H1 (cell line): ENCODE measurements at regions not wholly inside any gene's neighbourhood (a gene's known extent, or its start where the extent isn't known, plus 50 kb on each side); places are given as distances from the start of the nearest gene placed in this dataset.

Experiments used
- CTCF ChIA-PET: fragments of 300-600 bp; sonication (Branson Sonifier 250); formaldehyde crosslinking; loops from one replicate; lab custom pipeline; 2021; ENCODE audit not compliant: partially characterized antibody; lab: Charles Lee
- POLR2A ChIA-PET: fragments of 300-600 bp; sonication (Branson Sonifier 250); formaldehyde crosslinking; loops from one replicate; lab custom pipeline; 2021; ENCODE audit warnings: inconsistent platforms; ENCODE audit not compliant: partially characterized antibody; lab: Charles Lee
- DNase-seq, 2 experiments: peaks; one replicate each; pipeline versions ENCODE4 v3.0.0 to v3.0.0-alpha.2; 2010 to 2022; ENCODE audit warnings: low spot score in 2 of 2, low read depth in 1 of 2, mixed read lengths in 1 of 2
- FAIRE-seq: peaks from 2 replicates; lab custom pipeline; 2011; peaks lifted over from hg19 to GRCh38; lab: Jason Lieb, UNC
- H2AFZ ChIP-seq: 2 replicates; pipeline ENCODE4 v1.8.1; 2012; ENCODE audit warnings: low read length, inconsistent platforms
- H2AK5ac ChIP-seq: 2 replicates; pipeline ENCODE4 v1.6.1; 2013; ENCODE audit warnings: low read depth, low read length
- H2BK120ac ChIP-seq: replicated peaks from 2 replicates; pipeline ENCODE3; 2013; ENCODE audit warnings: low read depth, low read length, inconsistent platforms
- H2BK12ac ChIP-seq: 2 replicates; pipeline ENCODE4 v1.6.1; 2013; ENCODE audit warnings: low read depth, low read length
- H2BK15ac ChIP-seq: 2 replicates; pipeline ENCODE4 v1.6.1; 2013; ENCODE audit warnings: low read length
- H2BK20ac ChIP-seq: 2 replicates; pipeline ENCODE4 v1.6.1; 2013; ENCODE audit warnings: low read length
- H2BK5ac ChIP-seq: 2 replicates; pipeline ENCODE4 v1.6.1; 2013; ENCODE audit warnings: low read depth, low read length
- H3K14ac ChIP-seq: 2 replicates; pipeline ENCODE4 v1.6.1; 2013; ENCODE audit warnings: inconsistent platforms; ENCODE audit not compliant: insufficient read length
- H3K18ac ChIP-seq: 2 replicates; pipeline ENCODE4 v1.6.1; 2013; ENCODE audit warnings: low read length; ENCODE audit errors: extremely low read depth
- H3K23ac ChIP-seq: 2 replicates; pipeline ENCODE4 v1.6.1; 2013; ENCODE audit warnings: inconsistent platforms; ENCODE audit not compliant: insufficient read length
- H3K23me2 ChIP-seq: 2 replicates; pipeline ENCODE4 v1.6.1; 2013; ENCODE audit warnings: low read depth, low read length
- H3K27ac ChIP-seq: 2 replicates; pipeline ENCODE4 v1.6.1; 2011; ENCODE audit warnings: low read depth, low read length, inconsistent platforms
- H3K27me3 ChIP-seq, 4 experiments: replicated peaks in 1 of 4; 1 replicate in 1 of 4; 2 replicates in 3 of 4; pipeline versions ENCODE4 v1.6.1 to v1.8.1; 2011 to 2013; ENCODE audit warnings: low read length in 3 of 4, mild to moderate bottlenecking in 3 of 4, inconsistent platforms in 2 of 4, mixed read lengths in 2 of 4, moderate library complexity in 1 of 4; ENCODE audit not compliant: control insufficient read depth in 3 of 4, insufficient read depth in 3 of 4; ENCODE audit errors: extremely low read depth in 1 of 4
- H3K36me3 ChIP-seq, 4 experiments: 2 replicates each; pipeline versions ENCODE4 v1.6.1 to v1.8.1; 2011 to 2013; ENCODE audit warnings: mild to moderate bottlenecking in 4 of 4, low read length in 3 of 4, moderate library complexity in 2 of 4, control low read depth in 1 of 4, inconsistent platforms in 1 of 4; ENCODE audit not compliant: insufficient read depth in 4 of 4, control insufficient read depth in 2 of 4
- H3K4ac ChIP-seq: replicated peaks from 2 replicates; pipeline ENCODE3; 2013; ENCODE audit warnings: low read length, low read depth, mixed read lengths, inconsistent platforms; ENCODE audit not compliant: insufficient read length
- H3K4me1 ChIP-seq, 4 experiments: replicated peaks in 1 of 4; 1 replicate in 1 of 4; 2 replicates in 3 of 4; pipeline versions ENCODE4 v1.6.1 to v1.8.1; 2011 to 2013; ENCODE audit warnings: low read length in 3 of 4, inconsistent platforms in 2 of 4, mixed read lengths in 1 of 4; ENCODE audit not compliant: insufficient read depth in 4 of 4, control insufficient read depth in 3 of 4
- H3K4me2 ChIP-seq, 2 experiments: 2 replicates each; pipeline versions ENCODE4 v1.6.1 to v1.8.1; 2011 to 2013; ENCODE audit warnings: low read depth in 2 of 2, low read length in 2 of 2, control low read depth in 1 of 2, inconsistent platforms in 1 of 2, mild to moderate bottlenecking in 1 of 2; ENCODE audit not compliant: insufficient read depth in 1 of 2
- H3K4me3 ChIP-seq, 4 experiments: fragments of 200-600, 300-600 bp in 1 of 4; sonication (generic), shearing (Covaris generic), sonication (Bioruptor Twin) in 1 of 4; 2 replicates each; pipeline versions ENCODE4 v1.5.1 to v1.8.1; 2011 to 2016; ENCODE audit warnings: low read length in 4 of 4, low read depth in 3 of 4, control low read depth in 2 of 4, inconsistent platforms in 2 of 4, mild to moderate bottlenecking in 2 of 4, mixed read lengths in 1 of 4, moderate library complexity in 1 of 4; ENCODE audit not compliant: insufficient read depth in 2 of 4; ENCODE audit errors: extremely low read depth in 1 of 4
- H3K56ac ChIP-seq: replicated peaks from 2 replicates; pipeline ENCODE3; 2013; ENCODE audit warnings: low read depth, mild to moderate bottlenecking, mixed read lengths, low read length, inconsistent platforms; ENCODE audit not compliant: insufficient read length
- H3K79me1 ChIP-seq: 2 replicates; pipeline ENCODE4 v1.6.1; 2013; ENCODE audit warnings: low read depth, low read length, control low read depth
- H3K79me2 ChIP-seq, 2 experiments: 2 replicates each; pipeline versions ENCODE4 v1.6.1 to v1.8.1; 2012 to 2013; ENCODE audit warnings: low read length in 2 of 2, mild to moderate bottlenecking in 2 of 2, inconsistent platforms in 1 of 2; ENCODE audit not compliant: insufficient read depth in 2 of 2, control insufficient read depth in 1 of 2
- H3K9ac ChIP-seq, 4 experiments: replicated peaks in 1 of 4; 1 replicate in 1 of 4; 2 replicates in 3 of 4; pipeline versions ENCODE4 v1.6.1 to v1.8.1; 2011 to 2013; ENCODE audit warnings: low read depth in 3 of 4, low read length in 3 of 4, control low read depth in 2 of 4, mild to moderate bottlenecking in 2 of 4, moderate library complexity in 2 of 4, inconsistent platforms in 1 of 4; ENCODE audit errors: extremely low read depth in 1 of 4
- H3K9me3 ChIP-seq, 2 experiments: 2 replicates each; pipeline versions ENCODE4 v1.6.1 to v1.8.1; 2012 to 2013; ENCODE audit warnings: mild to moderate bottlenecking in 2 of 2, moderate library complexity in 2 of 2, control low read depth in 1 of 2, inconsistent platforms in 1 of 2, low read depth in 1 of 2, low read length in 1 of 2, mixed read lengths in 1 of 2; ENCODE audit not compliant: insufficient read depth in 2 of 2
- H4K20me1 ChIP-seq, 2 experiments: replicated peaks in 1 of 2; 2 replicates each; pipeline versions ENCODE3 to v1.8.1; 2011 to 2013; ENCODE audit warnings: inconsistent platforms in 2 of 2, low read length in 2 of 2, mild to moderate bottlenecking in 1 of 2; ENCODE audit not compliant: insufficient read depth in 2 of 2, control insufficient read depth in 1 of 2
- H4K5ac ChIP-seq: 2 replicates; pipeline ENCODE4 v1.6.1; 2013; ENCODE audit warnings: low read length, low read depth, mixed read lengths, inconsistent platforms; ENCODE audit not compliant: insufficient read length
- H4K8ac ChIP-seq: 2 replicates; pipeline ENCODE4 v1.8.0; 2013; ENCODE audit warnings: mild to moderate bottlenecking, moderate library complexity, low read length, inconsistent platforms; ENCODE audit not compliant: insufficient read depth; ENCODE audit errors: extremely low read depth
- H4K91ac ChIP-seq: replicated peaks from 2 replicates; pipeline ENCODE3; 2013; ENCODE audit warnings: low read length, mixed read lengths, inconsistent platforms; ENCODE audit not compliant: insufficient read length
- ATF3 ChIP-seq: IDR thresholded peaks from 2 replicates; pipeline ENCODE4 v1.6.1; 2011; ENCODE audit warnings: low read depth, mild to moderate bottlenecking, low read length; ENCODE audit not compliant: insufficient read depth
- CREB1 ChIP-seq: IDR thresholded peaks from 2 replicates; pipeline ENCODE4 v1.6.1; 2012; ENCODE audit warnings: inconsistent platforms
- JUN ChIP-seq: IDR thresholded peaks from 2 replicates; pipeline ENCODE4 v1.6.1; 2011; ENCODE audit warnings: low read depth, mild to moderate bottlenecking, improper control_type of control experiment, low read length
- JUND ChIP-seq: IDR thresholded peaks from 2 replicates; pipeline ENCODE4 v1.6.1; 2011; ENCODE audit warnings: mild to moderate bottlenecking, improper control_type of control experiment, low read length
- RAD21 ChIP-seq, 2 experiments: IDR thresholded peaks in 1 of 2; conservative IDR thresholded peaks in 1 of 2; 2 replicates each; pipeline ENCODE4 v1.6.1; 2011; ENCODE audit warnings: low read depth in 2 of 2, low read length in 2 of 2, improper control_type of control experiment in 1 of 2, inconsistent platforms in 1 of 2, mild to moderate bottlenecking in 1 of 2, moderate library complexity in 1 of 2
- SIX5 ChIP-seq: IDR thresholded peaks from 2 replicates; pipeline ENCODE4 v1.6.1; 2011; ENCODE audit warnings: mild to moderate bottlenecking, low read depth, low read length
- WGBS, 2 experiments: shearing (Covaris generic) in 1 of 2; methylation state at CpG; one replicate each; pipeline versions ENCODE4 v1.1.6 to v1.1.7; 2013 to 2015; ENCODE audit warnings: low lambda C conversion rate in 2 of 2, mixed read lengths in 2 of 2, inconsistent platforms in 1 of 2, low coverage in 1 of 2, missing lambda C conversion rate in 1 of 2; ENCODE audit not compliant: insufficient replicate concordance in 2 of 2, insufficient coverage in 1 of 2, insufficient read length in 1 of 2; ENCODE audit errors: extremely low coverage in 1 of 2, missing lambda C conversion rate in 1 of 2; 5-methylcytosine and 5-hydroxymethylcytosine counted together

GRCh38 chrX:75989806-75990590, 182.9 kb upstream of the PBDC1 start:
- H3K79me2 ChIP-seq: no peaks in the 10 kb centered on the region
- no peak overlapping the region for H3K27ac ChIP-seq
- H3K18ac ChIP-seq: no peak overlapping the region
- no peak overlapping the region for H3K9ac ChIP-seq
- DNase-seq: no peak
- H2AFZ ChIP-seq: no peak overlapping the region
- H3K4me1 ChIP-seq: no peaks in the 10 kb centered on the region
- POLR2A ChIA-PET: no interaction called here
- no peak overlapping the region for H2BK20ac ChIP-seq
- no peaks in the 10 kb centered on the region for H4K20me1 ChIP-seq
- H3K27me3 ChIP-seq: no peaks in the 10 kb centered on the region
- H3K79me1 ChIP-seq: no peaks in the 10 kb centered on the region
- TF ChIP-seq CREB1: no peak
- no peak for TF ChIP-seq ATF3
- no peak for TF ChIP-seq JUND
- TF ChIP-seq RAD21 (IDR thresholded peaks at IDR 0.05 in 1 of 2, conservative IDR thresholded peaks at IDR 0.05 in 1 of 2; ENCODE audit: low read depth in 2 of 2, low read length in 2 of 2): no peak
- no peak for TF ChIP-seq SIX5
- no peak for TF ChIP-seq JUN
- TF ChIP-seq, all 59 proteins: peak for 0
- Histone ChIP-seq H2BK15ac (no peak overlapping the region), H4K8ac (no peak overlapping the region), H4K5ac (no peak overlapping the region), H3K4me3 (no peak overlapping the region), H2AK5ac (no peak overlapping the region), H3K36me3 (no peaks in the 10 kb centered on the region), H3K4me2 (no peak overlapping the region), H3K23ac (no peak overlapping the region), H3K14ac (no peak overlapping the region), H3K23me2 (no peaks in the 10 kb centered on the region), H4K91ac (no peak overlapping the region), H2BK12ac (no peak overlapping the region), H2BK5ac (no peak overlapping the region), H3K56ac (no peak overlapping the region), H3K9me3 (no peaks in the 10 kb centered on the region), H3K4ac (no peak overlapping the region), H2BK120ac (no peak overlapping the region)
- FAIRE-seq: peak; percentile 28
- CTCF ChIA-PET: interaction anchor here (0.6 kb wide), 1 partner anchor 79 kb away, joined by 3 read pairs; no protein-coding TSS in a partner anchor
- WGBS, 2 experiments: 75% methylated on average over 2 of the region's 3 CpGs; no CpG with 5 or more reads in 1 of the 2 experiments
